Chondrocyte (in vitro differentiated cells): ENCODE measurements at regions not wholly inside any gene's neighbourhood (a gene's known extent, or its start where the extent isn't known, plus 50 kb on each side); places are given as distances from the start of the nearest gene placed in this dataset.
A peak's percentile ranks its signal among the peaks of the same experiment; 100 is the strongest.

Source experiments
- DNase-seq: peaks from one replicate; pipeline ENCODE4 v3.0.0; 2021; ENCODE audit warnings: mixed read lengths, low spot score
- H3K27ac Mint-ChIP-seq: one replicate; pipeline ENCODE4 v1.8.0; 2021; ENCODE audit warnings: mild to moderate bottlenecking, moderate library complexity, mixed read lengths; ENCODE audit not compliant: unreplicated experiment
- H3K27me3 Mint-ChIP-seq: 2 replicates; pipeline ENCODE4 v1.8.0; 2021; ENCODE audit warnings: low read depth, mixed read lengths
- H3K36me3 Mint-ChIP-seq: 2 replicates; pipeline ENCODE4 v1.8.0; 2021; ENCODE audit warnings: low read depth, mixed read lengths
- H3K4me1 Mint-ChIP-seq: 2 replicates; pipeline ENCODE4 v1.8.0; 2021; ENCODE audit warnings: low read depth, mild to moderate bottlenecking, mixed read lengths
- H3K4me3 Mint-ChIP-seq: one replicate; pipeline ENCODE4 v1.8.0; 2021; ENCODE audit warnings: mild to moderate bottlenecking, moderate library complexity, mixed read lengths; ENCODE audit not compliant: unreplicated experiment
- H3K9me3 Mint-ChIP-seq: 2 replicates; pipeline ENCODE4 v1.8.0; 2021; ENCODE audit warnings: low read depth, mixed read lengths
- CTCF ChIP-seq: fragments of 200-600 bp; sonication (generic); IDR thresholded peaks from 2 replicates; pipeline ENCODE4 v1.5.0; 2021; ENCODE audit warnings: antibody characterized with exemption, mild to moderate bottlenecking, moderate library complexity

- no peak for TF ChIP-seq CTCF
- no peak for DNase-seq
- peaks cover 33% of the 10 kb centered on the region for H3K4me1 Mint-ChIP-seq
- no peaks in the 10 kb centered on the region for H3K9me3 Mint-ChIP-seq
- no peak overlapping the region for H3K4me3 Mint-ChIP-seq
- no peaks in the 10 kb centered on the region for H3K36me3 Mint-ChIP-seq
- peaks cover 4% of the 10 kb centered on the region for H3K27me3 Mint-ChIP-seq
- no peak overlapping the region for H3K27ac Mint-ChIP-seq
Measured at GRCh38 chr1:203422656-203423055, 53.0 kb upstream of the PRELP start.

- TF ChIP-seq CTCF = no peak
- Mint-ChIP-seq H3K27ac (no peak overlapping the region), H3K4me3 (no peak overlapping the region), H3K27me3 (peaks cover 13% of the 10 kb centered on the region), H3K36me3 (no peaks in the 10 kb centered on the region), H3K4me1 (peaks cover 33% of the 10 kb centered on the region), H3K9me3 (no peaks in the 10 kb centered on the region)
- DNase-seq = no peak
Measured at GRCh38 chr1:203424285-203424684, 51.3 kb upstream of the PRELP start.

- H3K4me1 Mint-ChIP-seq = peaks cover 33% of the 10 kb centered on the region
- H3K9me3 Mint-ChIP-seq = no peaks in the 10 kb centered on the region
- TF ChIP-seq CTCF = no peak
- peak overlapping the region; percentile 82 for H3K27ac Mint-ChIP-seq
- no peak overlapping the region for H3K4me3 Mint-ChIP-seq
- no peak for DNase-seq
- no peaks in the 10 kb centered on the region for H3K36me3 Mint-ChIP-seq
- H3K27me3 Mint-ChIP-seq = peaks cover 15% of the 10 kb centered on the region
Measured at GRCh38 chr1:203424861-203425662, 50.5 kb upstream of the PRELP start.

- H3K36me3 Mint-ChIP-seq = no peaks in the 10 kb centered on the region
- H3K4me3 Mint-ChIP-seq = no peak overlapping the region
- no peaks in the 10 kb centered on the region for H3K9me3 Mint-ChIP-seq
- peaks cover 16% of the 10 kb centered on the region for H3K27me3 Mint-ChIP-seq
- no peak for DNase-seq
- peaks cover 33% of the 10 kb centered on the region for H3K4me1 Mint-ChIP-seq
- peak overlapping the region; percentile 82 for H3K27ac Mint-ChIP-seq
- no peak for TF ChIP-seq CTCF
Measured at GRCh38 chr1:203425663-203425975, 50.0 kb upstream of the PRELP start.
